DMS 273 (cell line): ENCODE measurements at regions not wholly inside any gene's neighbourhood (a gene's known extent, or its start where the extent isn't known, plus 50 kb on each side); places are given as distances from the start of the nearest gene placed in this dataset.

Experiments
- DNase-seq: peaks from one replicate; lab custom pipeline; 2025; ENCODE audit not compliant: unreplicated experiment; lab: John Stamatoyannopoulos, UW

DNA sequence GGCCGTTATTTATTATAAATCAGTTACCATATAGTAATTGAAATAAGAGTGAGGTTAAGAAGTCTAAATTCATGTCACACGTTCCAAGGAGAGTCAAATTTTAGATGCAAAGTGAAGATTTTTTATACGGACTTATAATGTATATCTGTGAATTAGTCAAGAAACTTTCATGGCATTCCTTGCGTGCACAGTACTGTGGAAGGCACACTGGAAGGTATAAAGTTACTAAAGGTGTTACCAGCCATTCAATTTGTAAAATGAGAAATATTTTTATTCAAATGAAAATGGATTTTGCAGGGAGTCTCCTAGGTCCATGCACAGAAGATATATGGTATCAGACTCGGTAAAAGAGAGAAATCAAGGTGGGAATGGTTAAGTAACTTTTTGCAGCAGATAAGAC is 408.1 kb upstream of the CTNND2 start:
- DNase-seq = no peak

DNA sequence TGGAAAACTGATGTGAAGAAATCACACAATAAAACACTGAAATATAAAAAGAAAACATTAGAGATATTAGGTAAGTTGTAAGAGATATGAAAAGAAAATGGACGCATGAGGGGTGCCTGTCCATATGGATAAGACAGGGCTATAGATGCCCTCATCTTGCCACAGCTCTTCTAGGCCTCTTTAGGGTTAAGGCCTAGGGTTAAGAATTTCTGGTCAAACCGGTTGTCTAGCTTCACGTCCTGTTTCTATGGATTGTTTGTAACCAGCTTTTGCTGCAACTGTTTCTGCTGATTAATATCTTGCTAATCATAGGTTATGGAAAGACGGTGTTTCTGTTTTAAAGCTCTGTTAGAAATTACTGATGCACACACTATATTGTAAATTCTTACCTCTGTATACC is 389.9 kb upstream of the CTNND2 start:
- DNase-seq = no peak

DNA sequence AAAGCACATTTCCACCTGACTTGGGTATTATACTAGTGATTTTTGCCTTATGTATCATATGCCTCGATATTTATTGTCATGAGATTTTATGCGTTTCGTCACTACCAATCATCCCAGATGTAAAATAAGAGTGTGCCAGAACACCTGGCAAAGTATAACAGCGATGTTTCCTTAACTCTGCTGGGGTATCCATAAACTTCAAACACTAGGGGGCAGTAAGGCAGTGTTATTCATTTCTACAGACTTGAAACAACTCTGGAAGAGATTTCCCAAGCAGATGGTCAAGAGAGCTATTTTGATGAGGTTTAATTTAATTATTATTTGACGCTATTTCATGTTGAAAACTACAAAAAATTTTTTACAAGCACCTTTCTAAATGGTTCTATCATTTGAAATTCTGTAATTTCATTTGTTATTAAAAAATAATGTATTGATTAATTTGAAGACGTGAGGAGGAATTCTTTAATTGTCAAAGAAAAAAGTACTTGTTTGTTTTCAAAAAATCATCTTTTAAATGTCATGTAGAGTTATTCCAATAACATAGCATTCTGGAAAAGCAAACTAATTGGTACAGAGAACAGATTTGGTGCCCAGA is 388.5 kb upstream of the CTNND2 start:
- peak; percentile 62 for DNase-seq

DNA sequence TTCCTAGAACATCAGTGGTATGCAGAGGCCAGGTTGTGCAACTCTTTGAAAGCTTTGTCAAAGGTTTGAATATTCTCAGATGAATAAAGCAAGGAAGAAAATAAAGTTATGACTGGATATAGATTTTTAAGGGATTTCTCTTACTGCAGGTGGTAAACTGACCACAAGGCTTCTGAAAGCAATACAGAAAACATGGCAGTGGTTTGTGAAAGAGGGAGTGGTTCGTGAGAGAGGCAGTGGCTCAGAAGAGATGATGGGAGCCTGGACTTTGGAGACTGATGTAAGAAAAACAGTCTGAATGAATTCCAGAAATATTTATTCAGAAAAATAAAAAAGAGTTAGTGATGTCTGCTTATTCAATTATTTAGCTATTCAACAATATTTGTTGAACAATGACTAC is 380.4 kb upstream of the CTNND2 start:
- DNase-seq = no peak

DNA sequence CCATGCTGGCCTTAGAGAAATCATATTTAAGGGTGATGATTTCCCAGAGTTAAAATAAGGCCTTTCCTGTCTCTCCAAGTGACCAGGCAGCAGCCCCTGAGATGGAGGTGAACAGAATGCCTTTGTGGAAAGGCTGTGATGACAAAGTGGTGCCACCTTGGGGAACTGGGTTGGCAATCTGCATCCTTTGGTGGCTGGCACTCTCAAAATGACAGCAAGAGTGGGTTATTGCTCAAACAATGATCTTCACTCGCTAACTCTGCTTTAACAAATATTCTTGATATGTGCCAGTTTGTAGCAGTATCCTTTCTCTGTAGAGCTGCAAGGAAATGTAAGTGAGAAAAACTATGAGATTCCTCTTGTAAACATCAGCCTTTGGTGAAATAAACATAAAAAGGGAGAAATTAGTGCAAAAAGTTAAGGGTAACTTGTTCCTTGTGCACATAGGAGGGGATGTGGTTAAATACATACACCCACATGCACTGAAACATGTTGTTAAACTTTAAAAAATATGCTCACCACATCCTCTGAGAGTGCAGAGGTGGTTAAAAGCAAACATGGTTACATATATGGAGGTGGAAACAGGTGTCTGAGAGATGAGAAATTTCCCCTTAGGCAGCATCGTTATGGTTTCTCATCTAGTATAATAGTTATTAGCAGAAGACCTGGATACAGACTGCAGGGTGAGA is 373.4 kb upstream of the CTNND2 start:
- DNase-seq = no peak

DNA sequence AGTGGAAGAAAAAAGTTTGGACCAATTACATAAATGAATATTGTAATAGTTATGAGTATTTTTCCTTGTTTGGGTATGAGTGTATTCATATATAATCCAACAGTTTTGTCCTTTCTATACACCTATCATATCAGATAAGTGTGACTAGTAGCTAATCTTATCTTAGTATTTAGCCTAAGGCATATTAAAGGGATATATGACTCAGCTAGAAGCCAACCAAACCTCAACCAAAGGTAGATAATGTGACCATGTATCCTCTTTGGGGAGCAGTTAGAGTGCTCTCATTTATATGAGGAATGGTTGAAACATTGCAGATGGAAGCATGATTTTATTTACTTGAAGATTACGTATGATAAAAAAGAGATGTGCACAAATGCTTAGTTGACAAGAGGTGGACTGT is 370.0 kb upstream of the CTNND2 start:
- no peak for DNase-seq

DNA sequence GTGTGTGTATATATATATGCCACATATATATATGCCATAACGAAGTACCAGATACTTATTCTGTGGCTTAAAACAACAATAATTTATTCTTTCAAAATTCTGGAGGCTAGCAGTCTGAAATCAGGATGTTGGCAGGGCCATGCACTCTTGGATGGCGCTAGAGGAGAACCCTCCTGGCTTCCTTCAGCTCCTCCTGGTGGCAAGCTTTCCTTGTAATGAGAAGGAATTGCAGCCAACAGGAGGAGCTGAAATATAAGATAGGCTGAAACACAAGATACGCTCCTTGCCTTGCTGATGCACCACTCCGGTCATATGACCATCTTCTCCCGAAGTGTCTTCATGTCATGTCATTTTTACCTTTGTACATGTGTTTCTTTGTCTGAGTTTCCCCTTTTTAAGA is 368.1 kb upstream of the CTNND2 start:
- DNase-seq = peak; percentile 28

DNA sequence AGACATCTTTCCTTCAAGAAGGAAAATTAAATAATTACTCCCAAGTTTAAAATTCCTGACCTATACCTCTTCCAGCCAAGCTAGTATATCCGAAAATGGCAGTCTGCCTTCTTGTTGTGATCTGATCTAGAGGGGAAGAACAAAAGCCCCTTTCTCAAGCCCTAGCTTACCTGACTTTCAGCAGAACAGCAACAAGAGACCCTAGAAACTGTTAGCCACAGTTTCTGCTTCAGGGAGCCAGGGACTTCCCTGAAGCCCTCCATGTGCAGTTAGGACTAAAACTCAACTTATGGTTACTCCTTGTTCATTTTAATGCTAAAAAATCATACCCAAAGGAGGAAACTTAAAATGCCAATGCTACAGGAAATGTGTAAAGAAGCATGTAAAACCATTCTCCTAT is 366.7 kb upstream of the CTNND2 start:
- no peak for DNase-seq

DNA sequence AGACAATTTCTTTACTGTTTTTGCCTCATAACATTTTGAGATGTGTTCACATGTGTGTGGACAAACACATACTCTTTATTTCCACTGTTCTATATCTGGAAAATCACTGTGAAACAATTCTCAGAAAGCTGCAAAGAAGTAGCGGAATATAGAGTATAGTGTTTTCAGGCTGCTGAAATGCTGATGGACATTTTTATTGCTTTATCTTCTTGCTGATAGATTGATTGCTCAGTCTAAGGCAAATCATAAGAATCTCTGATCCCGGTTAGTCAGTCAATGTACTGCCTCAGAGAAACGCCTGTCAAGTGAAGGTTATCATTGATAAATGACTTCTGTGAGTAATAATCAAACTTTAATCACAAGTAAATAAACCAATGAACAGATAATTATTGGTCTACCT is 364.9 kb upstream of the CTNND2 start:
- no peak for DNase-seq

DNA sequence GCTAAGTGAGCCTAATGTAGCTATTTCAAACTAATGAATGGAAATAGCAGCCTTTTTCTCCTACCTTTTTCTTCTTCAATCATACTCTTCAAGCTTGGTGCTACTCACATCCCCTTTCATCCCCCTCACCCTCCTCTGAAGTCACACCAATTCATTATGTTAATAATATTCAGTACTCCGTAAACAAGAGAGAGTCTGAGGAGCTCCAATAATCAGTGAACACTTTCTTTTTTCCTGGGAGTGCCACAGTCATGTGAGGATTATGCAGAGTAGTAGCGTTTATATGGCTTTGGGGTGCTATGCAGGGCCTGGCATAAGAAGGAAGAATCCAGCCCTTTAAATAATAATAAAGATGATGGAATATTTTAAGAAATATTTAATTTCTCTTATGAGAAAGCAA is 354.3 kb upstream of the CTNND2 start:
- no peak for DNase-seq

DNA sequence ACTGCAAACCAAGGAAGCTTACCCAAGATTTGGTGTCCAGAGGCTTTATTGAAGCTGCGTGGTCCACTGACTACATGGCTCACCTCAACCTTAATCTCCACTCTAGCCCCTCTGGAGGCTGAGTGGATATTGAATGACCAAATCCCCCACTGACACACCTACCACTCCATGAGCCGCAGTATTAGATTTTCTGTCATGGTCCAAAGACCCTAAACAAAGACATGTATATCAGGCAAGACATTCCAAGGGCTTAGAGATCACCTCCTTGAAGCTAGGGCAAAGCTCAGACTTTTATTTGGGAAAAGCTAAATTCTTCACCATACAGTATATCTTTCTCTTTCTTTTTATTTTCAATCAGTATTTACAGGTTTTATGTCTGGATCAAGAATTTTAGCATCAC is 346.2 kb upstream of the CTNND2 start:
- DNase-seq = no peak

DNA sequence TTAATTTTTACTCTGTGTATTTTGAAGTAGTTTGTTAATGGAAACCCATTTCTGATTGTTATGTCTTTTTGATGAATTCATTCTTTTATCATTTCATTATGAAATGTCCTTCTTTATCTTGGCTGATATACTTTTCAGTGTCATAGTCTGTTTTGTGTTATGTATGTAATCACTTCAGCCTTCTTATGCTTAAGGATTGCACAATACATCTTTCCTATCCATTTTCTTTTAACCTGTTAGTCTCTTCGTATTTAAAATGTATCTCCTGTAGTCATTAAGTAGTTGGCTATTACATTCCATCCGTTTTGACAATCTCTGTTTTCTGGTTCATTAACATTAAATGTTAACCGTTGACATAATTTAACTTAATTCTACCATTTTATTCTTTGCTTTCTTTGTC is 344.6 kb upstream of the CTNND2 start:
- DNase-seq = no peak

DNA sequence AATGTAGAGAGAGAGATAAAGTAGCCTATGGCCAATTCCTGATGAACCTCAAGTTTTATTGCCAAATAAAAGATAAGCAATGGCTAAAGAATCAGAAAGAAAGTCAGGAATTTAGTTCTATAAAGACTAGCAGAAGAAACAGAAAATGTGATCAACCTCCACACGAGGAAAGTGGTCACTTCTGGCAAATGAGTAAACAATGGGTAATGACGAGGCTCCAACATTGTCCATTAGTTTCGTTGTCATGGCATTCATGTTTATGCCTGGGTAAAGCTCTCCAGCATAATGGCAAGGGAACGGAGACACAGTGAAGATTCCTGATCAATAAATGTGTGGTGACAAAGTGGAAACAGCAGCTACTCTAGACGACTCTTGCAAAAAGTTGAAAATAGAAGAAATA is 341.8 kb upstream of the CTNND2 start:
- DNase-seq = no peak

DNA sequence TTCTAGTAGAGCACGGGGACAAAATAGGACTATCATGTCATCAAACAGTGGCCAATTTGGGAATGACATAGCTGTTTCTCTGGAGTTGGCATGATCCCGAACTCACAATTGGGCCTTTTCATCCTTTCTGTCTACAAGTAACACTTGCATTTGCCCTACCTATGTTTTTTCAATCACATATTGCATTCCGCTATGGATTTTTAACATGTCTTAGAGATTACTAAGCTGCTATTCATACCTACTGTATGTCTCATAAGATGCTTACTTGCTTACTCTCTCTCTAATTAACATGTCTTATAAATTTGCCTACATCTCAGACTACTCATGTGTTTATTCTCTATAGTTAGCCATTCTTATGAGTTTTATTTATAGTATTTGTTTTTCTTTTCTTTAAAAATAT is 341.2 kb upstream of the CTNND2 start:
- no peak for DNase-seq

DNA sequence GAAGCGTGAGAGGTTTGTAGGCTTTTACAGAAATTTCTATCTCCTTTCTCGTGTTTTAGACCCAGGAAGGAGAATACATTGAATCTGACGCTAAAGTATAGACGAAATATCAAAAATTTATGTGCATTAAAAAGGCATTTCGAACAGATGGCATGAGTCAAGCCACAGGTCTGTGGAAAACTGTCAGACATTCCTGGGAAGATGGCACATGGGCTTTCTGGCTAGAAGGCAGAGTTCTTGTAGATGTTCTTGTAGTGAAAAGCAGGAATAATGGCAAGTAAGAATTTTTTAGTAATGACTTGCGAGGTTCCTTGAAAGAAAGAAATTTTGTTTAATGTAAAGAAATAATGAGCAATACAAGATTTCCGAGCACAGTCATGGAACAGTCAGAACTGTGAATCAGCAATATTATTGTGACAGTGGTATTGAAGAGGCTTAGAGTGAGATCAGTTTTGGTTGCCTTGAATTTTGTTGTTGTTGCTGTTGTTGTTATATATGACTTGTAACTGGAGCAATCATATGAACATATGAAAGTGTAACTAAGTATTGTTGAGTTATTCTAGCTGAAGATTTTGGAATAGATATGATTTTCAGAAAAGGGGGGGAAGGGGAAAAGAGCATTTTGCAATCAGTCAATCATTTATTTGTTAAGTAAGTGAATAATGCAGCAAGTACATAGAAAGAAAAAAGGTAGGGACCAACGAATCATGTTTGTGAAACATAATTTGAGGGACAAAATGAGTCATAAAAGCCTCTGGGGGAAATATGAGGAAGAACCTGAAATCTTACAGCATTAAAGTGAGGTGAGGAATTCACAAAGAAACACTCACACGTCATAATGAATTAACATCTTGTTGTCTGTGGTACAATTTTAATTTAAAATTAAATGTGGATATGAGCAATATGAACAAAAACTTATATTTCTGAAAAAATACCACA is 339.0 kb upstream of the CTNND2 start:
- no peak for DNase-seq

DNA sequence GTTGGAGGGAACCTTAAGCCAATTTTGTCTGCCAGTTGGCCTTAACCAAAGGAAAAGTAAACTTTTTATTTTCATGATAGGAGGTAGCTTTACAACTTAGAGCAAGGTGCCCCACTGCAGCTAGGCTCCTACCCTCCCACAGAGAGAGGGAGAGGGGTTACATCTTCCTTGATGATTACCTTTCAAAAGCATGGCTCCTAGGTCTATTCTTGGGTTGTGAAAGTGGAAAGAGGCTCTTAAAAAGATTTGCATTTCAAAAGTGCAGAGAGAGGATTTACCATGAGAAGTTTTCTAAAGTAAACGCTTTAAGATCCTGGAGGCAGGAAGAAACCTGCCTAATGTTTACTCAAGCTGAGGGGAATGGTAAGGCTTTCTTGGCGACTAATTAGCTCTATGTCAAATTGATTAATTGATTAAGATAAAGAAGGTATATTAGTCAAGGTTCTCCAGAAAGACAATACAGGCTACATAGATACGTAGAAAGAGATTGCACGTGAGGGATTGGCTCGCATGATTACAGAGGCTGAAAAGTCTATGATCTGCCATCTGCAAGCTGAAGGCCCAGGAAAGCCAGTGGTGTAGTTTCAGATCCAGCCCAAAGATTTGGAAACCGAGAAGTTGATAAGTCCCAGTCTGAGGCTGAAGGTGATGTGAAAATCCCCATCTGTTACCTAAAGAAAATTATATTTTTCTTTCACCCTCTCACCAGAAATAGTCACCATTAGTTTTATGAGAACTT is 333.8 kb upstream of the CTNND2 start:
- DNase-seq = no peak

DNA sequence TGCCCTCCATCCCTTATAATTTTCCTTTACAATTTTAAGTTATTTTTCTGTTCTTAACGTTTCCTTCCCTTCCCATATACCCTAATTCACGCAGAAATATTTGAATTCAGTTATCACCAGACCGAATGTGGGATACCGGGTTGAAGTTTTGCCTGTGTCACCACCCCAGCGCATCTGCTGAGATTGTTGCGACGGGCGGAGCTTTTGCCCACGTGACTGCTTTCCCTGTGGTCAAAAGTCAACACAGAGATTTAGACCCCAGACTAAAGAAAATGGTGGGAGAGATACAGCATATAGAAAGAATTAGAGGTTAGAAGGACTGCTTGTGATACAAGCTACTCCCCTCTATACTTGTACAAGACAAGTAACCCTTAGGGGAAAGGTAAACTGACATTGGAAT is 326.4 kb upstream of the CTNND2 start:
- no peak for DNase-seq

DNA sequence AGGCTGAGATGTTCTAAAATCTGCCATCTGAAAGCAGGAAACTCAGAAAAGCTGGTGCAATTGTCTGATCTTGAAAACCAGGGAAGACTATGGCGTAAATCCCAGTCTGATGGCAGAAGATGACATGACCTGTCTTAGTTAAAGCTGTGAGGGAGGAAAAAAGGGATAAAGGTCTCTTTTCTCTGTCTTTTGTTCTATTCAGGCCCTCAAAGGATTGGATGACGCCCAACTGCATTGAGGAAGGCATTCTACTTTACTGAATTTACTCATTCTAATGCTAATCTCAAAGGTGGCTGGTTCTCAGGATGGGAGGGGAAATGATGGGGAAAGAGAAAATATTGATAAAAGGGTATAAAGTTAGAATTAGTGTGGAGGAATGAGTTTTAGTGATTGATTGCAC is 312.8 kb upstream of the CTNND2 start:
- DNase-seq = no peak

DNA sequence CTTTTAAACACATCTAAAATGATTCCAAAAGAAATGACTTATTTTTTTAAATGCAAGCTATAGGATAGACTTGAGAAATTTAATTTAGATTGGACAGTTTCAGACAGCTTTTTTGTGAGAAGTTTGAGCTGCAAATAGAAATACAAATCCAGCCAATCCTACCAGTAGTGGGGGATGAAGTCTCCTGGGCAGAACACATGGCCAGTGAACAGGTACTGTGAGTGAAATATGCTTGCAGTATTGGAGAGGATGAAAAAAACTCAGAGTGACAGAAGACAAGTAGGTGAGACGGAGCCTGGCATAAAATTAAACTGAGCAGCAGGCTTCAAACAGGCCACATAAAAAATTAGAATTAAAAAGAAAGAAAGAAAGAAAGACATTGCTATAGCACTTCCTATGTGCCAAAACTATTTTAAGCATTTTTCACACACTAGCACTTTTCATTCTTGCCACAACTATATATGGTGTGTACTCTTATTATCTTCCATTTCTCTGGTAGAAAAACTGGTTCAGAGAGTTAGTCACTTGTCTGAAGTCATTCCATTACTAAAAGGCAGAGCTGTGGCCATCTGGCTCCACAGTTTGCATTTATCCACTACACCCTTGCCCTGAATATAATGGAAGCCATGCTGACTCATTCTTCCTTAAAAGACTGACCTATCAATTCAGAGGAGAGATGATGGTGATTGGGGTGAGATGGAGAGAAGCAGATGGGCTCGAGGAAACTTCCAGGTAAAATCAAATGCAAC is 310.2 kb upstream of the CTNND2 start:
- DNase-seq = no peak

DNA sequence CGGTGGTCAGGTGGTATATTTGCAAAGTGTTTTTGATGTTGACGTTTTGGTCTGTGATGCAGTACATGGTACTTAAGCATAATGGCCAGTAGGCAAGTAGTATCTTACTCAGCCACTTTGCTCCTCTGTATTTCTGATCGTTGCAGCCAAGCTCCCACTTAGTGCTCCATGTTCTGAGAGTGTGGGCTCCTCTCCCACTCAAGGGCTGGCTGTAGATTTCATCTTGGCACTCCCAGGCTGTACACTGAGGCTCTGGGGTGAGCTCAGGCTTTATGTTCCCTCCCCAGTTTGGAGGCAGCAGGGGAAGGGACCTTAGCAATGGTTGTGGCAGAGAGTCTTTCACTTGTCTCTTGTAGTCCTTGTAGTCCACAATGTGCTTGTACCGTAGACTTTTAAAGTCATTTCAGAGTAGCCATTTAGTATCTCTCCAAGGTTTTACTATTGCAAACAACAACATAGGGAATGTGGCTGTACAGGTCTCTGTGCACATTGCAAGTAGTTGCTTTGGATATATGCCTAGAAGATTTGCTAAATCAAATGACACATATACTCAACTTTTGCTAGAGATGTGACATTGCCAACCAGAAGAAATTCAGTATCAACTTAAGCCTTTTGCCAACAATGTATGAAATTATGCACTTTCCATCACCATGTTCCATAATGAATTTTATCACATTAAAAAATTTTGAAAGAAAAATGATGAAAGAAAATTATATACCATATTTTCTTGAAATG is 304.3 kb upstream of the CTNND2 start:
- no peak for DNase-seq
